Mammary epithelial cell (primary cell): ENCODE measurements at regions not wholly inside any gene's neighbourhood (a gene's known extent, or its start where the extent isn't known, plus 50 kb on each side); places are given as distances from the start of the nearest gene placed in this dataset.

Experiments
- CTCF ChIP-seq, 2 donors: IDR thresholded peaks in 1 of 2; conservative IDR thresholded peaks in 1 of 2; 2 replicates each; pipeline ENCODE4 v1.5.1; 2011 to 2012; ENCODE audit warnings: inconsistent platforms in 2 of 2, low read length in 2 of 2, mild to moderate bottlenecking in 2 of 2, control low read depth in 1 of 2, low read depth in 1 of 2; ENCODE audit not compliant: insufficient read depth in 1 of 2; ENCODE audit errors: extremely low read depth in 1 of 2
- EZH2 ChIP-seq: IDR thresholded peaks from 2 replicates; pipeline ENCODE4 v1.6.1; 2012; ENCODE audit warnings: low read length, inconsistent platforms, borderline replicate concordance

GRCh38 chr1:216937491-216937890 lies 214.3 kb upstream of the ESRRG start:
- TF ChIP-seq CTCF (conservative IDR thresholded peaks at IDR 0.05 in 1 of 2, IDR thresholded peaks at IDR 0.05 in 1 of 2; ENCODE audit: extremely low read depth in 1 of 2, insufficient read depth in 1 of 2, low read depth in 1 of 2, low read length in 2 of 2) (no peak), EZH2 (no peak)
